HG03196 (cell line): ENCODE measurements at regions not wholly inside any gene's neighbourhood (a gene's known extent, or its start where the extent isn't known, plus 50 kb on each side); places are given as distances from the start of the nearest gene placed in this dataset.

Source experiments
- ATAC-seq: cut with Tn5 transposase; IDR thresholded peaks from one replicate; pipeline ENCODE4 v1.9.1; 2021; ENCODE audit not compliant: unreplicated experiment

- no peak for ATAC-seq
Measured at GRCh38 chr10:55397777-55398496, 596.9 kb upstream of the PCDH15 start.

GRCh38 chr10:55378196-55378595 is 577.2 kb upstream of the PCDH15 start:
- ATAC-seq = no peak

- ATAC-seq = no peak
Measured at GRCh38 chr10:55374917-55375316, 573.9 kb upstream of the PCDH15 start.

- ATAC-seq = no peak
Measured at GRCh38 chr10:55374060-55374459, 573.0 kb upstream of the PCDH15 start.

GRCh38 chr10:55369670-55370420 is 568.8 kb upstream of the PCDH15 start:
- ATAC-seq = no peak

- ATAC-seq = no peak
Measured at GRCh38 chr10:55368467-55368866, 567.4 kb upstream of the PCDH15 start.

GRCh38 chr10:55367555-55367954 is 566.5 kb upstream of the PCDH15 start:
- ATAC-seq = no peak

GRCh38 chr10:55358539-55358938 is 557.5 kb upstream of the PCDH15 start:
- no peak for ATAC-seq

- no peak for ATAC-seq
Measured at GRCh38 chr10:55353414-55353813, 552.4 kb upstream of the PCDH15 start.

- no peak for ATAC-seq
Measured at GRCh38 chr10:55351431-55351830, 550.4 kb upstream of the PCDH15 start.

GRCh38 chr10:55348534-55348933 is 547.5 kb upstream of the PCDH15 start:
- no peak for ATAC-seq

GRCh38 chr10:55330486-55330885 is 529.5 kb upstream of the PCDH15 start:
- no peak for ATAC-seq

- no peak for ATAC-seq
Measured at GRCh38 chr10:55329796-55330195, 528.8 kb upstream of the PCDH15 start.

- ATAC-seq = no peak
Measured at GRCh38 chr10:55320187-55320700, 519.2 kb upstream of the PCDH15 start.

GRCh38 chr10:55311848-55312635 is 511.0 kb upstream of the PCDH15 start:
- ATAC-seq = no peak

- ATAC-seq = no peak
Measured at GRCh38 chr10:55310143-55310542, 509.1 kb upstream of the PCDH15 start.

GRCh38 chr10:55305285-55305684 is 504.3 kb upstream of the PCDH15 start:
- no peak for ATAC-seq

GRCh38 chr10:55287346-55287745 is 486.3 kb upstream of the PCDH15 start:
- ATAC-seq = no peak

GRCh38 chr10:55283031-55283430 is 482.0 kb upstream of the PCDH15 start:
- ATAC-seq = no peak

GRCh38 chr10:55280696-55281095 is 479.7 kb upstream of the PCDH15 start:
- no peak for ATAC-seq

- no peak for ATAC-seq
Measured at GRCh38 chr10:55277549-55277948, 476.5 kb upstream of the PCDH15 start.

- ATAC-seq = no peak
Measured at GRCh38 chr10:55274367-55274766, 473.3 kb upstream of the PCDH15 start.
